IMR-90 (cell line): ENCODE measurements at regions not wholly inside any gene's neighbourhood (a gene's known extent, or its start where the extent isn't known, plus 50 kb on each side); places are given as distances from the start of the nearest gene placed in this dataset.

Source experiments
- ATAC-seq: fragments of 200-7000 bp; cut with Tn5 transposase; 2 replicates; pipeline ENCODE4 v1.9.1; 2020; ENCODE audit warnings: low read depth, mild to moderate bottlenecking, moderate library complexity
- BruUV-seq: library from RNA; stranded (reverse); fragments of 400-500 nt; replicated peaks from 2 replicates; lab custom pipeline; 2021; lab: Mats Ljungman, UMichigan
- CTCF ChIA-PET: fragments of 300-600 bp; formaldehyde crosslinking; extraction: SDS; loops from one replicate; lab custom pipeline; 2021; ENCODE audit warnings: antibody characterized with exemption; lab: Yijun Ruan, JAX
- POLR2A ChIA-PET: fragments of 300-600 bp; sonication (Branson Sonifier 250); formaldehyde crosslinking; loops from one replicate; lab custom pipeline; 2022; ENCODE audit warnings: antibody characterized with exemption; ENCODE audit not compliant: unreplicated experiment; lab: Charles Lee
- DNase-seq: peaks from one replicate; pipeline ENCODE4 v3.0.0; 2013
- H2AFZ ChIP-seq: replicated peaks from 2 replicates; pipeline ENCODE3; 2013; ENCODE audit warnings: low read length, mild to moderate bottlenecking; ENCODE audit not compliant: poor library complexity
- H2AK5ac ChIP-seq: 2 replicates; pipeline ENCODE4 v1.6.1; 2013; ENCODE audit warnings: low read depth, low read length, inconsistent platforms
- H2AK9ac ChIP-seq: replicated peaks from 2 replicates; pipeline ENCODE3; 2013; ENCODE audit warnings: mild to moderate bottlenecking, low read depth, low read length, moderate library complexity; ENCODE audit not compliant: poor library complexity
- H2BK120ac ChIP-seq: 2 replicates; pipeline ENCODE4 v1.6.1; 2013; ENCODE audit warnings: low read depth, low read length, inconsistent platforms
- H2BK15ac ChIP-seq: 3 replicates; pipeline ENCODE4 v1.6.1; 2013; ENCODE audit warnings: low read depth, low read length, inconsistent platforms
- H2BK20ac ChIP-seq: 2 replicates; pipeline ENCODE4 v1.6.1; 2013; ENCODE audit warnings: low read depth, mild to moderate bottlenecking, inconsistent platforms, low read length, moderate library complexity
- H2BK5ac ChIP-seq: 2 replicates; pipeline ENCODE4 v1.6.1; 2013; ENCODE audit warnings: mild to moderate bottlenecking, low read depth, low read length, inconsistent platforms; ENCODE audit not compliant: poor library complexity, severe bottlenecking
- H3K14ac ChIP-seq: replicated peaks from 2 replicates; pipeline ENCODE4 v1.6.1; 2013; ENCODE audit warnings: low read depth, low read length, inconsistent platforms
- H3K18ac ChIP-seq: 2 replicates; pipeline ENCODE4 v1.6.1; 2013; ENCODE audit warnings: low read depth, low read length, control low read depth
- H3K23ac ChIP-seq: 2 replicates; pipeline ENCODE4 v1.6.1; 2013; ENCODE audit warnings: low read depth, low read length, inconsistent platforms
- H3K27ac ChIP-seq: 2 replicates; pipeline ENCODE4 v1.5.1; 2013; ENCODE audit warnings: mild to moderate bottlenecking, control low read depth, low read length; ENCODE audit not compliant: insufficient read depth
- H3K27me3 ChIP-seq: 2 replicates; pipeline ENCODE4 v1.6.1; 2013; ENCODE audit warnings: low read length; ENCODE audit not compliant: control insufficient read depth, insufficient read depth
- H3K36me3 ChIP-seq: 2 replicates; pipeline ENCODE4 v1.6.1; 2013; ENCODE audit warnings: low read length, mixed read lengths; ENCODE audit not compliant: control insufficient read depth, insufficient read depth
- H3K4ac ChIP-seq: 2 replicates; pipeline ENCODE4 v1.6.1; 2013; ENCODE audit warnings: low read depth, low read length, inconsistent platforms
- H3K4me1 ChIP-seq: 2 replicates; pipeline ENCODE4 v1.6.1; 2013; ENCODE audit warnings: low read length, mixed read lengths; ENCODE audit not compliant: control insufficient read depth, insufficient read depth
- H3K4me2 ChIP-seq: 2 replicates; pipeline ENCODE4 v1.6.1; 2013; ENCODE audit warnings: low read depth, mild to moderate bottlenecking, control low read depth, low read length, moderate library complexity
- H3K4me3 ChIP-seq: 2 replicates; pipeline ENCODE4 v1.5.1; 2013; ENCODE audit warnings: low read depth, mild to moderate bottlenecking, control low read depth, low read length, moderate library complexity; ENCODE audit not compliant: insufficient read depth
- H3K56ac ChIP-seq: 2 replicates; pipeline ENCODE4 v1.6.1; 2013; ENCODE audit warnings: low read length, inconsistent platforms; ENCODE audit not compliant: insufficient read depth; ENCODE audit errors: extremely low read depth
- H3K79me1 ChIP-seq, 2 experiments: 2 replicates each; pipeline ENCODE4 v1.6.1; 2013; ENCODE audit warnings: low read length in 2 of 2, inconsistent platforms in 1 of 2, low read depth in 1 of 2
- H3K9ac ChIP-seq: 2 replicates; pipeline ENCODE4 v1.6.1; 2013; ENCODE audit warnings: low read depth, low read length, control low read depth
- H3K9me1 ChIP-seq: 2 replicates; pipeline ENCODE4 v1.6.1; 2013; ENCODE audit warnings: low read length, inconsistent platforms; ENCODE audit not compliant: insufficient read depth
- H3K9me3 ChIP-seq: 2 replicates; pipeline ENCODE4 v1.6.1; 2013; ENCODE audit warnings: low read length; ENCODE audit not compliant: control insufficient read depth, insufficient read depth
- H4K20me1 ChIP-seq: 2 replicates; pipeline ENCODE4 v1.6.1; 2013; ENCODE audit warnings: low read length, inconsistent platforms; ENCODE audit not compliant: insufficient read depth
- H4K5ac ChIP-seq: 2 replicates; pipeline ENCODE4 v1.6.1; 2013; ENCODE audit warnings: mild to moderate bottlenecking, low read depth, low read length, control low read depth
- H4K8ac ChIP-seq, 2 experiments: 2 replicates each; pipeline ENCODE4 v1.6.1; 2013; ENCODE audit warnings: low read depth in 2 of 2, low read length in 2 of 2, control low read depth in 1 of 2, inconsistent platforms in 1 of 2
- H4K91ac ChIP-seq: 2 replicates; pipeline ENCODE4 v1.6.1; 2013; ENCODE audit warnings: low read depth, low read length, inconsistent platforms; ENCODE audit not compliant: insufficient read depth
- MAFK ChIP-seq: IDR thresholded peaks from 2 replicates; pipeline ENCODE4 v1.6.1; 2012; ENCODE audit warnings: low read depth, low read length, improper control_type of control experiment
- MAZ ChIP-seq: IDR thresholded peaks from 2 replicates; pipeline ENCODE4 v1.6.1; 2012; ENCODE audit warnings: low read depth, mild to moderate bottlenecking, low read length, improper control_type of control experiment, moderate library complexity, borderline replicate concordance
- MXI1 ChIP-seq: IDR thresholded peaks from 2 replicates; pipeline ENCODE4 v1.6.1; 2012; ENCODE audit warnings: low read depth, mild to moderate bottlenecking, low read length, moderate library complexity, borderline replicate concordance
- WGBS, 2 experiments: methylation state at CpG; one replicate each; pipeline versions ENCODE4 v1.1.5 to v1.1.7; 2013; ENCODE audit warnings: missing lambda C conversion rate in 2 of 2; ENCODE audit not compliant: insufficient read length in 1 of 2; ENCODE audit errors: extremely low coverage in 2 of 2; 5-methylcytosine and 5-hydroxymethylcytosine counted together
- dilution Hi-C: fragments of 300-500 bp; cut with HindIII; formaldehyde crosslinking; loops from one replicate; pipeline ENCODE4 v1.14.3; 2018; ENCODE audit warnings: low sequenced_read_pairs; ENCODE audit not compliant: unreplicated experiment
- in situ Hi-C: fragments of 300-500 bp; cut with MboI; formaldehyde crosslinking; loops from 3 replicates; pipeline ENCODE4 v1.14.3; 2019; ENCODE audit warnings: low sequenced_read_pairs, inconsistent platforms, mixed read lengths
- intact Hi-C: fragments of 100-400 bp; cut with micrococcal nuclease; formaldehyde crosslinking; loops from 2 replicates; pipeline ENCODE4 v1.10.0; 2022

DNA sequence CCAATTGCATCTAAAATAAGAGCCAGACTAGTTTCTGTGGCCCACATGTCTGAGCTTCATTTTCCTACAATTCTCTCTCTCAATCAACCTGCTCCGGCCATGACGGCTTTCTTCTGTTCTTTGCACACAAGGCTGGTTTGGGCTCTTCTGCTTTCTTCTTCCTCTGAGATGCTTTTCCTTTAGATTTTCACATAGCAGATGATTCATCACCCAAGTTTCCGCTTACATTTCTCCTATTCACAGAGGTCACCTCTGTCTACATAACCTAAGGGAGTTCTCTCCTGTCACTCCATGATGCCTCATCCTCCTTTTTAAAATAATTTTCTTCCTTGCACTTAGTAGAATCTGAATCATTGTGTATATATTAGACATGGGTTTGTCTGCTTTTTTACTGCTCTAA lies 334.6 kb upstream of the TUSC1 start:
- Histone ChIP-seq H3K9me1 (no peaks in the 10 kb centered on the region), H3K4me2 (no peak overlapping the region), H2AFZ (no peak overlapping the region), H4K8ac (no peak overlapping the region), H3K4ac (no peak overlapping the region), H2BK5ac (no peak overlapping the region), H2AK9ac (no peak overlapping the region), H3K4me3 (no peak overlapping the region), H2BK120ac (no peak overlapping the region), H3K23ac (no peak overlapping the region), H4K5ac (no peak overlapping the region), H3K14ac (no peak overlapping the region), H3K36me3 (no peaks in the 10 kb centered on the region), H2AK5ac (no peak overlapping the region), H3K79me1 (no peaks in the 10 kb centered on the region), H3K4me1 (no peaks in the 10 kb centered on the region), H2BK15ac (no peak overlapping the region), H4K91ac (no peak overlapping the region), H3K9ac (no peak overlapping the region), H3K18ac (no peak overlapping the region), H3K56ac (no peak overlapping the region), H3K27ac (no peak overlapping the region), H3K27me3 (no peaks in the 10 kb centered on the region), H2BK20ac (no peak overlapping the region), H3K9me3 (no peaks in the 10 kb centered on the region), H4K20me1 (no peaks in the 10 kb centered on the region)
- TF ChIP-seq MAZ (no peak), MXI1 (no peak), MAFK (no peak)
- dilution Hi-C loops (no loop called here), in situ Hi-C loops (no loop called here), intact Hi-C loops (no loop called here)
- ATAC-seq (peak; percentile 40; the same call in 1 of the 2 replicates), DNase-seq (peak; percentile 13)
- BruUV-seq = no TSS peak
- 85% methylated on average over 2 of the region's 3 CpGs; no CpG with 5 or more reads in 1 of the 2 experiments for WGBS, 2 experiments
- ChIA-PET POLR2A (no interaction called here), CTCF (no interaction called here)
